ENCODE measurements at regions not wholly inside any gene's neighbourhood (a gene's known extent, or its start where the extent isn't known, plus 50 kb on each side); places are given as distances from the start of the nearest gene placed in this dataset.
A peak's percentile ranks its signal among the peaks of the same experiment; 100 is the strongest.

GRCh38 chr1:64393790-64394189 is 76.1 kb upstream of the CACHD1 start:
- H3K27me3 Mint-ChIP-seq (ENCODE audit: insufficient read depth, unreplicated experiment): peaks cover 2% of the 10 kb centered on the region
- H3K4me1 Mint-ChIP-seq (ENCODE audit: low read depth, unreplicated experiment): no peaks in the 10 kb centered on the region
- H3K27ac Mint-ChIP-seq (ENCODE audit: unreplicated experiment): no peak overlapping the region
- no peak overlapping the region for H3K4me3 ChIP-seq (ENCODE audit: low read depth, low read length)
- no peaks in the 10 kb centered on the region for H3K36me3 ChIP-seq (ENCODE audit: control insufficient read depth, insufficient read depth, low read length)
- no peaks in the 10 kb centered on the region for H3K36me3 Mint-ChIP-seq (ENCODE audit: insufficient read depth, unreplicated experiment)
- H3K9me3 ChIP-seq: no peaks in the 10 kb centered on the region
- intact Hi-C loops (cut with micrococcal nuclease; ENCODE audit: unreplicated experiment): no loop called here
- ChIA-PET POLR2A (no interaction called here), CTCF (no interaction called here)
- H3K27me3 ChIP-seq (replicated peaks; ENCODE audit: control insufficient read depth, insufficient read depth, low read length): no peaks in the 10 kb centered on the region
- H3K9me3 Mint-ChIP-seq (ENCODE audit: unreplicated experiment): no peaks in the 10 kb centered on the region
- TF ChIP-seq, protein P1, sequence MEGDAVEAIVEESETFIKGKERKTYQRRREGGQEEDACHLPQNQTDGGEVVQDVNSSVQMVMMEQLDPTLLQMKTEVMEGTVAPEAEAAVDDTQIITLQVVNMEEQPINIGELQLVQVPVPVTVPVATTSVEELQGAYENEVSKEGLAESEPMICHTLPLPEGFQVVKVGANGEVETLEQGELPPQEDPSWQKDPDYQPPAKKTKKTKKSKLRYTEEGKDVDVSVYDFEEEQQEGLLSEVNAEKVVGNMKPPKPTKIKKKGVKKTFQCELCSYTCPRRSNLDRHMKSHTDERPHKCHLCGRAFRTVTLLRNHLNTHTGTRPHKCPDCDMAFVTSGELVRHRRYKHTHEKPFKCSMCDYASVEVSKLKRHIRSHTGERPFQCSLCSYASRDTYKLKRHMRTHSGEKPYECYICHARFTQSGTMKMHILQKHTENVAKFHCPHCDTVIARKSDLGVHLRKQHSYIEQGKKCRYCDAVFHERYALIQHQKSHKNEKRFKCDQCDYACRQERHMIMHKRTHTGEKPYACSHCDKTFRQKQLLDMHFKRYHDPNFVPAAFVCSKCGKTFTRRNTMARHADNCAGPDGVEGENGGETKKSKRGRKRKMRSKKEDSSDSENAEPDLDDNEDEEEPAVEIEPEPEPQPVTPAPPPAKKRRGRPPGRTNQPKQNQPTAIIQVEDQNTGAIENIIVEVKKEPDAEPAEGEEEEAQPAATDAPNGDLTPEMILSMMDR (IDR thresholded peaks at IDR 0.05; ENCODE audit: insufficient read depth in 1 of 2, low read depth in 1 of 2, low read length in 1 of 2, severe bottlenecking in 1 of 2, unreplicated experiment in 1 of 2): no peak
- no peak for DNase-seq
- H3K4me1 ChIP-seq: no peaks in the 10 kb centered on the region
- BruUV-seq (replicated peaks): no TSS peak
- H3K4me3 Mint-ChIP-seq (ENCODE audit: unreplicated experiment): no peak overlapping the region

DNA sequence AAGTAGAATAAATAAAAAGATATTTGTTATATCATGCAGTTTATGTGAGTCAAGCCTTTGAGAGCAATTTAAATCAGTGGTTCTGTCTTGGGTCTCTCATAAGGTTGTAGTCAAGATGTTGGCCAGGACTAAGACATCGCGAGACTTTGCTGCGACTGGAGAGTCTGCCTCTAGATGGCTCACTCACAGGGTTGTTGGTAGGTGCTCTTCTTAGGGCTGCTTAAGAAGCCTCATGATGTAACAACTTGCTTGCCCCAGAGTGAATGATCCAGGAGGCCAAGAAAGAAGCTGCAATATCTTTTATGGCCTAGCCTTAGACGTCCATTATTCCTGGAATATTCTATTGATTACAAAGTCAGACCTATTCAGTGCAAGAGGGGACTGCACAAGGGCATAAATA is 73.1 kb upstream of the CACHD1 start:
- TF ChIP-seq, protein P1 (IDR thresholded peaks at IDR 0.05; ENCODE audit: insufficient read depth in 1 of 2, low read depth in 1 of 2, low read length in 1 of 2, severe bottlenecking in 1 of 2, unreplicated experiment in 1 of 2): peak in 1 of 2 experiments; percentile 3
- peaks cover 5% of the 10 kb centered on the region for H3K27me3 Mint-ChIP-seq (ENCODE audit: insufficient read depth, unreplicated experiment)
- BruUV-seq (replicated peaks): no TSS peak
- Histone ChIP-seq H3K4me1 (no peaks in the 10 kb centered on the region), H3K9me3 (no peaks in the 10 kb centered on the region), H3K4me3 (ENCODE audit: low read depth, low read length) (no peak overlapping the region), H3K27me3 (replicated peaks; ENCODE audit: control insufficient read depth, insufficient read depth, low read length) (no peaks in the 10 kb centered on the region), H3K36me3 (ENCODE audit: control insufficient read depth, insufficient read depth, low read length) (no peaks in the 10 kb centered on the region)
- H3K4me3 Mint-ChIP-seq (ENCODE audit: unreplicated experiment): no peak overlapping the region
- ChIA-PET POLR2A (no interaction called here), CTCF (no interaction called here)
- H3K4me1 Mint-ChIP-seq (ENCODE audit: low read depth, unreplicated experiment): no peaks in the 10 kb centered on the region
- intact Hi-C loops (cut with micrococcal nuclease; ENCODE audit: unreplicated experiment): no loop called here
- no peak overlapping the region for H3K27ac Mint-ChIP-seq (ENCODE audit: unreplicated experiment)
- DNase-seq: peak in 1 of 2 experiments; percentile 14
- H3K9me3 Mint-ChIP-seq (ENCODE audit: unreplicated experiment): no peaks in the 10 kb centered on the region
- no peaks in the 10 kb centered on the region for H3K36me3 Mint-ChIP-seq (ENCODE audit: insufficient read depth, unreplicated experiment)

- no peaks in the 10 kb centered on the region for H3K9me3 Mint-ChIP-seq (ENCODE audit: unreplicated experiment)
- ChIA-PET CTCF (no interaction called here), POLR2A (no interaction called here)
- BruUV-seq (replicated peaks): no TSS peak
- H3K4me3 Mint-ChIP-seq (ENCODE audit: unreplicated experiment): no peak overlapping the region
- intact Hi-C loops (cut with micrococcal nuclease; ENCODE audit: unreplicated experiment): no loop called here
- Histone ChIP-seq H3K4me1 (no peaks in the 10 kb centered on the region), H3K36me3 (ENCODE audit: control insufficient read depth, insufficient read depth, low read length) (no peaks in the 10 kb centered on the region), H3K9me3 (no peaks in the 10 kb centered on the region), H3K27me3 (replicated peaks; ENCODE audit: control insufficient read depth, insufficient read depth, low read length) (no peaks in the 10 kb centered on the region), H3K4me3 (ENCODE audit: low read depth, low read length) (no peak overlapping the region)
- TF ChIP-seq, protein P1 (IDR thresholded peaks at IDR 0.05; ENCODE audit: insufficient read depth in 1 of 2, low read depth in 1 of 2, low read length in 1 of 2, severe bottlenecking in 1 of 2, unreplicated experiment in 1 of 2): no peak
- no peaks in the 10 kb centered on the region for H3K4me1 Mint-ChIP-seq (ENCODE audit: low read depth, unreplicated experiment)
- no peak for DNase-seq
- H3K27ac Mint-ChIP-seq (ENCODE audit: unreplicated experiment): no peak overlapping the region
- H3K27me3 Mint-ChIP-seq (ENCODE audit: insufficient read depth, unreplicated experiment): peaks cover 5% of the 10 kb centered on the region
- H3K36me3 Mint-ChIP-seq (ENCODE audit: insufficient read depth, unreplicated experiment): no peaks in the 10 kb centered on the region
Measured at GRCh38 chr1:64397541-64397940, 72.4 kb upstream of the CACHD1 start.
